DND-41 (cell line): ENCODE measurements at regions not wholly inside any gene's neighbourhood (a gene's known extent, or its start where the extent isn't known, plus 50 kb on each side); places are given as distances from the start of the nearest gene placed in this dataset.

ENCODE experiments used
- EZH2 ChIP-seq: IDR thresholded peaks from 3 replicates; pipeline ENCODE4 v1.6.1; 2012; ENCODE audit warnings: borderline replicate concordance, low read depth, mild to moderate bottlenecking, moderate library complexity, low read length, inconsistent platforms; ENCODE audit not compliant: severe bottlenecking
- TF ChIP-seq, protein P1 (sequence below): IDR thresholded peaks from 2 replicates; pipeline ENCODE4 v1.5.1; 2012; ENCODE audit warnings: borderline replicate concordance, low read length, moderate library complexity, mild to moderate bottlenecking; ENCODE audit not compliant: poor library complexity, severe bottlenecking; ENCODE audit errors: extremely low read depth

- TF ChIP-seq, protein P1, sequence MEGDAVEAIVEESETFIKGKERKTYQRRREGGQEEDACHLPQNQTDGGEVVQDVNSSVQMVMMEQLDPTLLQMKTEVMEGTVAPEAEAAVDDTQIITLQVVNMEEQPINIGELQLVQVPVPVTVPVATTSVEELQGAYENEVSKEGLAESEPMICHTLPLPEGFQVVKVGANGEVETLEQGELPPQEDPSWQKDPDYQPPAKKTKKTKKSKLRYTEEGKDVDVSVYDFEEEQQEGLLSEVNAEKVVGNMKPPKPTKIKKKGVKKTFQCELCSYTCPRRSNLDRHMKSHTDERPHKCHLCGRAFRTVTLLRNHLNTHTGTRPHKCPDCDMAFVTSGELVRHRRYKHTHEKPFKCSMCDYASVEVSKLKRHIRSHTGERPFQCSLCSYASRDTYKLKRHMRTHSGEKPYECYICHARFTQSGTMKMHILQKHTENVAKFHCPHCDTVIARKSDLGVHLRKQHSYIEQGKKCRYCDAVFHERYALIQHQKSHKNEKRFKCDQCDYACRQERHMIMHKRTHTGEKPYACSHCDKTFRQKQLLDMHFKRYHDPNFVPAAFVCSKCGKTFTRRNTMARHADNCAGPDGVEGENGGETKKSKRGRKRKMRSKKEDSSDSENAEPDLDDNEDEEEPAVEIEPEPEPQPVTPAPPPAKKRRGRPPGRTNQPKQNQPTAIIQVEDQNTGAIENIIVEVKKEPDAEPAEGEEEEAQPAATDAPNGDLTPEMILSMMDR = no peak
- TF ChIP-seq EZH2 = no peak
These were observed 791.5 kb upstream of the MGAT4C start for GRCh38 chr12:87047691-87048090.
